ENCODE measurements at regions not wholly inside any gene's neighbourhood (a gene's known extent, or its start where the extent isn't known, plus 50 kb on each side); places are given as distances from the start of the nearest gene placed in this dataset.

DNA sequence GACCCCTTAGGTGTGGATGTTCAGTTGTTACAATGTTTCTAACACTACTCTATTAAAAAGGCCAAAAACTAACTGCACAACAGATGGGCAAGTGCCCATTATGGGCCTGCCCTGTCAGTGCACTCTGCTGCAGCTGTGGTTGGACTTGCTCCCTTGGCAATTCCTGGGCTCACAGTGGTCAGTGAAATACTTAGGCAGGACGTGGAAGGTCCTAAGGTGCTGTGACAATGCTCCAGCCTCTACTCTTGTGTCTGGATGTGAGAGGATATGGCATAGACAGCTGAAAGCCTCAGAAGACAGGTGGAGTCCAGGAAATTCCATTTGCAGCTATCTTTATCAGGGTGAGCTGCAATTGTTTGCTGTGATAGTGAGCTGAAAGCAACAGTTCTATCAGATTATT lies 136.5 kb upstream of the OLIG3 start:
- no peak for TF ChIP-seq POLR2AphosphoS5 (IDR thresholded peaks at IDR 0.05; ENCODE audit: insufficient read depth in 1 of 2, low read depth in 1 of 2)
- TF ChIP-seq, protein P1, sequence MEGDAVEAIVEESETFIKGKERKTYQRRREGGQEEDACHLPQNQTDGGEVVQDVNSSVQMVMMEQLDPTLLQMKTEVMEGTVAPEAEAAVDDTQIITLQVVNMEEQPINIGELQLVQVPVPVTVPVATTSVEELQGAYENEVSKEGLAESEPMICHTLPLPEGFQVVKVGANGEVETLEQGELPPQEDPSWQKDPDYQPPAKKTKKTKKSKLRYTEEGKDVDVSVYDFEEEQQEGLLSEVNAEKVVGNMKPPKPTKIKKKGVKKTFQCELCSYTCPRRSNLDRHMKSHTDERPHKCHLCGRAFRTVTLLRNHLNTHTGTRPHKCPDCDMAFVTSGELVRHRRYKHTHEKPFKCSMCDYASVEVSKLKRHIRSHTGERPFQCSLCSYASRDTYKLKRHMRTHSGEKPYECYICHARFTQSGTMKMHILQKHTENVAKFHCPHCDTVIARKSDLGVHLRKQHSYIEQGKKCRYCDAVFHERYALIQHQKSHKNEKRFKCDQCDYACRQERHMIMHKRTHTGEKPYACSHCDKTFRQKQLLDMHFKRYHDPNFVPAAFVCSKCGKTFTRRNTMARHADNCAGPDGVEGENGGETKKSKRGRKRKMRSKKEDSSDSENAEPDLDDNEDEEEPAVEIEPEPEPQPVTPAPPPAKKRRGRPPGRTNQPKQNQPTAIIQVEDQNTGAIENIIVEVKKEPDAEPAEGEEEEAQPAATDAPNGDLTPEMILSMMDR (IDR thresholded peaks at IDR 0.05): no peak

Measured in vagina (tissue), 2 donors.